ENCODE measurements at regions not wholly inside any gene's neighbourhood (a gene's known extent, or its start where the extent isn't known, plus 50 kb on each side); places are given as distances from the start of the nearest gene placed in this dataset.

DNA sequence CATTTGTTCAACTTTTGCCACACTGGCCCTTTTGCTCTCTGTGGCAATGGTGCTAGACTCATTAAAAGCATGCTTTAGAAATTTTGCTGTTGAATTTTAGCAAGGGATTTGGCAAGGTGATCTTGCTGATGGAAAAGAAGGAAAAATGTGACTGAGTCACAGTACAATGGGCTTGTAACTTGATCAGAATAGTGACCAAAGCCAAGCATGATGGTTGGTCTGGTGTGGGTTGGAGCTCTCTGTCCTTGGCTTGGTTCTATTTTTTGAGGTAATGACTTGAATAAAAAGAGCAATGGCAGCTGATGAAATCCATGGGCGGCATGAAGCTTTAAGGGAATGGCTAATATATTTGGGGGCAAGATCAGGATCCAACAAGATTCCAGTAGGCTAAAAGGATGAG is 114.4 kb upstream of the ZNF366 start:
- no peaks in the 10 kb centered on the region for H3K9me3 ChIP-seq
- 90 to 100% (median 93%) methylated on average over 1 of the region's 1 CpG for WGBS, 3 donors
- intact Hi-C loops (cut with DNase I): no loop called here

DNA sequence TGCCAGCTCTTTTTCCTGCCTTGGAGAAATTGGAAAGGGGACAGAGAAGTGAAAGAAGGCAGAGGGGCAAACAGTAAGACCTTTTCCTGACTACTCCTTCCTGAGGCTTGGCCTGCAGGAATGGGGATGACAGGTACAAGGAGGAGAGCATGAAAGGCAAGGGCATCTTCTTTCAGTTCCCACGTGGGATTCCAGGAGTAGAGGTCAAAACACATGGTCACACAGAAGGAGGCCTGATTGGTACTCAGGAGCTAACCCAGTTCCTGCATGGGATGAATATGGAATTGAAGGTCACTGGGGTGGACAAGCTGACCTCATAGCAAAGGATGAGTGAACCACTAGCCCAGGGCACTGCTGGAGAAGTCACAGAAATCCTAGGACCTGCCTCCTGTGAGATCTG is 112.5 kb upstream of the ZNF366 start:
- no peaks in the 10 kb centered on the region for H3K4me1 ChIP-seq (ENCODE audit: insufficient read depth)
- H3K9me3 ChIP-seq: no peaks in the 10 kb centered on the region
- TF ChIP-seq EP300 (IDR thresholded peaks at IDR 0.05): no peak
- TF ChIP-seq POLR2A (IDR thresholded peaks at IDR 0.05): no peak
- TF ChIP-seq, protein P1, sequence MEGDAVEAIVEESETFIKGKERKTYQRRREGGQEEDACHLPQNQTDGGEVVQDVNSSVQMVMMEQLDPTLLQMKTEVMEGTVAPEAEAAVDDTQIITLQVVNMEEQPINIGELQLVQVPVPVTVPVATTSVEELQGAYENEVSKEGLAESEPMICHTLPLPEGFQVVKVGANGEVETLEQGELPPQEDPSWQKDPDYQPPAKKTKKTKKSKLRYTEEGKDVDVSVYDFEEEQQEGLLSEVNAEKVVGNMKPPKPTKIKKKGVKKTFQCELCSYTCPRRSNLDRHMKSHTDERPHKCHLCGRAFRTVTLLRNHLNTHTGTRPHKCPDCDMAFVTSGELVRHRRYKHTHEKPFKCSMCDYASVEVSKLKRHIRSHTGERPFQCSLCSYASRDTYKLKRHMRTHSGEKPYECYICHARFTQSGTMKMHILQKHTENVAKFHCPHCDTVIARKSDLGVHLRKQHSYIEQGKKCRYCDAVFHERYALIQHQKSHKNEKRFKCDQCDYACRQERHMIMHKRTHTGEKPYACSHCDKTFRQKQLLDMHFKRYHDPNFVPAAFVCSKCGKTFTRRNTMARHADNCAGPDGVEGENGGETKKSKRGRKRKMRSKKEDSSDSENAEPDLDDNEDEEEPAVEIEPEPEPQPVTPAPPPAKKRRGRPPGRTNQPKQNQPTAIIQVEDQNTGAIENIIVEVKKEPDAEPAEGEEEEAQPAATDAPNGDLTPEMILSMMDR (IDR thresholded peaks at IDR 0.05): no peak
- H3K4me3 ChIP-seq: no peak overlapping the region
- WGBS, 3 donors: 62 to 72% (median 64%) methylated on average over 1 of the region's 1 CpG
- H3K36me3 ChIP-seq: no peaks in the 10 kb centered on the region
- no peak for DNase-seq
- H3K27me3 ChIP-seq: no peaks in the 10 kb centered on the region
- H3K27ac ChIP-seq: no peak overlapping the region
- intact Hi-C loops (cut with DNase I): no loop called here

More for the DNA sequence above, 114.4 kb upstream of the ZNF366 start:
- Histone ChIP-seq H3K27me3 (no peaks in the 10 kb centered on the region), H3K4me1 (ENCODE audit: insufficient read depth) (no peaks in the 10 kb centered on the region), H3K4me3 (no peak overlapping the region), H3K36me3 (no peaks in the 10 kb centered on the region), H3K27ac (no peak overlapping the region)
- DNase-seq: no peak
- TF ChIP-seq, protein P1 (IDR thresholded peaks at IDR 0.05): no peak
- TF ChIP-seq EP300 (IDR thresholded peaks at IDR 0.05) (no peak), POLR2A (IDR thresholded peaks at IDR 0.05) (no peak)

DNA sequence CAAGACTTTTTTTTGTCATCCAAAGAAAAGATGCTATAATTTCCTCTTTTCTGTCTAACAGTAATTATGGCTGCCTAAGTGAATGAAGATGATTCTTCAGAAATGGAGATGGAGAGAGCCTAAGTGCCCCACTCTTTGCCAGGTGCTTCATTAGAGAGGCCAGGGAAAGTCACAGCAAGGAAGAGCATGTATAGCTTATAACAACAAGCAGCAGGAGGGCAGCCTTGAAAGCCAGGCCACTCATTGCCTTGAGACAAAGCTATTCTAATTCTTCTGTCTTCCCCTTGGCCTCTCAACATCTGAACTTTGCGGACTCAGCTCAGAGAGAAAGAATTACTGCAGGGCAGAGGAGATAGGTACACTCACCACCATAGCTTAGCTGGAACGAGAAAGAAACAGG is 112.0 kb upstream of the ZNF366 start:
- no peak overlapping the region for H3K4me3 ChIP-seq
- no peaks in the 10 kb centered on the region for H3K9me3 ChIP-seq
- no peaks in the 10 kb centered on the region for H3K27me3 ChIP-seq
- no peaks in the 10 kb centered on the region for H3K36me3 ChIP-seq
- intact Hi-C loops (cut with DNase I): no loop called here
- TF ChIP-seq, protein P1 (IDR thresholded peaks at IDR 0.05): no peak
- TF ChIP-seq EP300 (IDR thresholded peaks at IDR 0.05) (no peak), POLR2A (IDR thresholded peaks at IDR 0.05) (no peak)
- no peaks in the 10 kb centered on the region for H3K4me1 ChIP-seq (ENCODE audit: insufficient read depth)
- 94 to 95% (median 94%) methylated on average over 2 of the region's 2 CpGs for WGBS, 3 donors
- DNase-seq: no peak
- no peak overlapping the region for H3K27ac ChIP-seq

DNA sequence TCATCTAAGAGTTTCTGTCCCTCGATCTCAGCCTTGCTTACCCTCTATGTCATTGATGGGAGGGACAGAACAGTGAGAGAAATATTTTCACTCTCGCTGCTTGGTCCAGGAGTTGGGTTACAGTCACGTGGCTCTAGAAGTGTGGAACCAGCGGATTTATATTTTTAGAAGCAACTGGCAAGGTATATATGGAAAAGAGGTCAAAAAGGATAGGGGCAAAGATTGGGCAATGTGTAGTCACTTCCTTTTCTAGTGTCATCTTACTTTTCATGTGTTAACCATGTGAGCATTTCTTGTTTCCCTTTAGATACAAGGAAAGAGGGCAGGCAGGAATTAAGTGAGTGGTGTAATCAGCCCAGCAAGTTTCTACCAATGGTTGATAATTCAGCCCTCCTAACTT is 111.5 kb upstream of the ZNF366 start:
- TF ChIP-seq EP300 (IDR thresholded peaks at IDR 0.05) (no peak), POLR2A (IDR thresholded peaks at IDR 0.05) (no peak)
- TF ChIP-seq, protein P1 (IDR thresholded peaks at IDR 0.05): no peak
- Histone ChIP-seq H3K9me3 (no peaks in the 10 kb centered on the region), H3K4me3 (no peak overlapping the region), H3K4me1 (ENCODE audit: insufficient read depth) (no peaks in the 10 kb centered on the region), H3K27me3 (no peaks in the 10 kb centered on the region), H3K27ac (no peak overlapping the region), H3K36me3 (no peaks in the 10 kb centered on the region)
- DNase-seq: no peak
- intact Hi-C loops (cut with DNase I): no loop called here
- WGBS, 3 donors: 81 to 84% (median 84%) methylated on average over 4 of the region's 4 CpGs

DNA sequence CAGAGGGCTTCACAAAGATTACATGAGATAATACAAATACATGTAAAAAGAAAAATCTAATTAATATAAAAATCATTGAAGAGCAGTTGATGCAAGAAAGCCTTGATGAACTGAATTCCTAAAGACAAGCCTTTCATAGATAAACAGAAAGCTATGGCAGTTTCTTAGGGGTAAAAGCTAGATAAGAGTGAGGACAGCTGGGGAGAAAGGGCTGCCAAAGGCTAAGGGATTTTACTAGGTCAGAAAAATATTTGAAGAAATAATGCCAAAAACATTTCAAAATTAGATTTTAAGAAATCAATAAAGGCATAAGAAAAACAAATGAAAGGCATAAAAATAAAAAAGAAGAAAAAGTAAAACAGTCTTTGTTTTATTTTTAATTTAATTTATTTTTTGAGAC is 107.9 kb upstream of the ZNF366 start:
- intact Hi-C loops (cut with DNase I): no loop called here
- TF ChIP-seq, protein P1 (IDR thresholded peaks at IDR 0.05): no peak
- TF ChIP-seq EP300 (IDR thresholded peaks at IDR 0.05): no peak
- no peak for TF ChIP-seq POLR2A (IDR thresholded peaks at IDR 0.05)
- no peaks in the 10 kb centered on the region for H3K27me3 ChIP-seq
- DNase-seq: no peak
- H3K36me3 ChIP-seq: no peaks in the 10 kb centered on the region
- no peaks in the 10 kb centered on the region for H3K4me1 ChIP-seq (ENCODE audit: insufficient read depth)
- no peak overlapping the region for H3K4me3 ChIP-seq
- no peak overlapping the region for H3K27ac ChIP-seq
- no peaks in the 10 kb centered on the region for H3K9me3 ChIP-seq

Measured in ovary (tissue), 7 donors.